B cell (primary cell): ENCODE measurements at regions not wholly inside any gene's neighbourhood (a gene's known extent, or its start where the extent isn't known, plus 50 kb on each side); places are given as distances from the start of the nearest gene placed in this dataset.

Experiments used
- ATAC-seq: fragments of 200-7000 bp; cut with Tn5 transposase; one replicate; pipeline ENCODE4 v1.10.0; 2021; ENCODE audit warnings: low read depth, mild to moderate bottlenecking, moderate number of reproducible peaks, moderate library complexity
- CTCF ChIA-PET: fragments of 350-600 bp; sonication (Branson Sonifier 250); formaldehyde crosslinking; loops from one replicate; lab custom pipeline; 2021; ENCODE audit warnings: antibody characterized with exemption, inconsistent platforms; lab: Charles Lee
- POLR2A ChIA-PET: fragments of 350-600 bp; sonication (Branson Sonifier 250); formaldehyde crosslinking; loops from one replicate; lab custom pipeline; 2021; ENCODE audit warnings: antibody characterized with exemption; lab: Charles Lee
- DNase-seq: peaks from one replicate; pipeline ENCODE4 v3.0.0; 2013
- H2AFZ ChIP-seq: 2 replicates; pipeline ENCODE4 v1.6.1; 2012; ENCODE audit warnings: mild to moderate bottlenecking, low read depth, low read length; ENCODE audit not compliant: insufficient read depth, poor library complexity, severe bottlenecking
- H3K27ac ChIP-seq, 2 donors: 1 replicate in 1 of 2; 2 replicates in 1 of 2; pipeline ENCODE4 v1.5.1; 2012 to 2013; ENCODE audit warnings: low read length in 2 of 2, mild to moderate bottlenecking in 2 of 2, moderate library complexity in 1 of 2
- H3K27me3 ChIP-seq, 4 experiments: fragments of 200-600 bp in 1 of 4; sonication (generic) in 1 of 4; replicated peaks in 1 of 4; 1 replicate in 2 of 4; 2 replicates in 2 of 4; pipeline versions ENCODE4 v1.6.1 to v1.7.0; 2013 to 2016; ENCODE audit warnings: low read length in 3 of 4, mild to moderate bottlenecking in 2 of 4, mixed read lengths in 1 of 4, moderate library complexity in 1 of 4; ENCODE audit not compliant: insufficient read depth in 4 of 4, control insufficient read depth in 3 of 4; ENCODE audit errors: control extremely low read depth in 1 of 4
- H3K36me3 ChIP-seq, 2 experiments: replicated peaks in 1 of 2; 1 replicate in 1 of 2; 2 replicates in 1 of 2; pipeline versions ENCODE4 v1.6.1 to v1.7.1; 2013; ENCODE audit warnings: low read length in 1 of 2; ENCODE audit not compliant: insufficient read depth in 2 of 2, control insufficient read depth in 1 of 2; ENCODE audit errors: control extremely low read depth in 1 of 2, extremely low read depth in 1 of 2
- H3K4me1 ChIP-seq, 2 donors: fragments of 200-600 bp in 1 of 2; sonication (generic) in 1 of 2; 1 replicate in 1 of 2; 2 replicates in 1 of 2; pipeline versions ENCODE4 v1.5.1 to v1.6.1; 2013 to 2017; ENCODE audit warnings: low read length in 2 of 2; ENCODE audit not compliant: control insufficient read depth in 2 of 2, insufficient read depth in 2 of 2
- H3K4me2 ChIP-seq: replicated peaks from 2 replicates; pipeline ENCODE3; 2012; ENCODE audit warnings: mild to moderate bottlenecking, low read depth, low read length; ENCODE audit not compliant: poor library complexity, severe bottlenecking
- H3K4me3 ChIP-seq, 5 experiments: fragments of 200-600 bp in 1 of 5; sonication (generic) in 1 of 5; 1 replicate in 3 of 5; 2 replicates in 2 of 5; pipeline versions ENCODE4 v1.5.1 to v1.7.0; 2011 to 2016; ENCODE audit warnings: low read length in 4 of 5, mild to moderate bottlenecking in 4 of 5, low read depth in 2 of 5, control low read depth in 1 of 5, moderate library complexity in 1 of 5; ENCODE audit not compliant: insufficient read depth in 1 of 5; ENCODE audit errors: control extremely low read depth in 1 of 5, extremely low read depth in 1 of 5
- H3K79me2 ChIP-seq: fragments of 200-600 bp; sonication (generic); one replicate; pipeline ENCODE4 v1.6.0; 2016; ENCODE audit warnings: low read length; ENCODE audit not compliant: control insufficient read depth, insufficient read depth
- H3K9ac ChIP-seq: fragments of 200-600 bp; sonication (generic); 2 replicates; pipeline ENCODE4 v1.6.1; 2017; ENCODE audit warnings: mild to moderate bottlenecking, low read length, moderate library complexity
- H3K9me3 ChIP-seq, 3 donors: one replicate each; pipeline versions ENCODE4 v1.6.1 to v1.7.1; 2013; ENCODE audit warnings: low read length in 2 of 3; ENCODE audit not compliant: control insufficient read depth in 2 of 3, insufficient read depth in 1 of 3; ENCODE audit errors: control extremely low read depth in 1 of 3
- H4K20me1 ChIP-seq: 2 replicates; pipeline ENCODE4 v1.6.0; 2012; ENCODE audit warnings: mild to moderate bottlenecking, low read length; ENCODE audit not compliant: insufficient read depth, control insufficient read depth, poor library complexity, severe bottlenecking
- H3K27ac Mint-ChIP-seq: one replicate; pipeline ENCODE4 v1.8.0; 2021; ENCODE audit warnings: mixed read lengths
- H3K27me3 Mint-ChIP-seq: one replicate; pipeline ENCODE4 v1.8.0; 2021; ENCODE audit warnings: mixed read lengths
- H3K4me1 Mint-ChIP-seq: one replicate; pipeline ENCODE4 v1.8.0; 2021; ENCODE audit warnings: mixed read lengths
- H3K4me3 Mint-ChIP-seq: one replicate; pipeline ENCODE4 v1.8.0; 2021; ENCODE audit warnings: mixed read lengths
- H3K9me3 Mint-ChIP-seq: one replicate; pipeline ENCODE4 v1.8.0; 2022; ENCODE audit warnings: mixed read lengths; ENCODE audit not compliant: insufficient read depth
- CTCF ChIP-seq: fragments of 200-600 bp; IDR thresholded peaks from one replicate; pipeline ENCODE4 v1.8.0; 2022; ENCODE audit warnings: antibody characterized with exemption, mild to moderate bottlenecking
- EZH2 ChIP-seq: IDR thresholded peaks from 2 replicates; pipeline ENCODE4 v1.6.1; 2012; ENCODE audit warnings: borderline replicate concordance, low read depth, mild to moderate bottlenecking, moderate library complexity, low read length; ENCODE audit not compliant: insufficient read depth, poor library complexity, severe bottlenecking
- WGBS: methylation state at CpG from one replicate; pipeline ENCODE4 v1.1.5; 2013; ENCODE audit warnings: missing lambda C conversion rate; ENCODE audit not compliant: insufficient coverage; 5-methylcytosine and 5-hydroxymethylcytosine counted together
- intact Hi-C: fragments of 100-400 bp; cut with micrococcal nuclease; formaldehyde crosslinking; loops from one replicate; pipeline ENCODE4 v1.10.0; 2022

GRCh38 chr10:131640045-131640644, 260.7 kb upstream of the PPP2R2D start:
- Histone ChIP-seq H4K20me1 (no peaks in the 10 kb centered on the region), H3K4me1 (no peaks in the 10 kb centered on the region), H3K27me3 (peaks cover 0 to 5% (median 1%) of the 10 kb centered on the region in 4 experiments), H3K4me3 (no peak overlapping the region), H3K27ac (no peak overlapping the region), H3K79me2 (no peaks in the 10 kb centered on the region), H3K36me3 (no peaks in the 10 kb centered on the region), H3K4me2 (no peak overlapping the region), H2AFZ (no peak overlapping the region), H3K9ac (no peak overlapping the region), H3K9me3 (peaks cover 0 to 31% (median 0%) of the 10 kb centered on the region in 3 donors)
- Mint-ChIP-seq H3K4me1 (no peaks in the 10 kb centered on the region), H3K27me3 (peaks cover 4% of the 10 kb centered on the region), H3K9me3 (peaks cover 2% of the 10 kb centered on the region), H3K4me3 (no peak overlapping the region), H3K27ac (no peak overlapping the region)
- ATAC-seq (no peak), DNase-seq (no peak)
- WGBS, result no CpG with 5 or more reads among the region's 2 CpGs
- TF ChIP-seq CTCF (no peak), EZH2 (no peak)
- intact Hi-C loops, result no loop called here
- ChIA-PET POLR2A (no interaction called here), CTCF (no interaction called here)

- H3K4me3 ChIP-seq, result no peak overlapping the region
- no peak overlapping the region for H3K9ac ChIP-seq
- Mint-ChIP-seq H3K4me3 (no peak overlapping the region), H3K4me1 (no peaks in the 10 kb centered on the region), H3K27me3 (no peaks in the 10 kb centered on the region), H3K9me3 (peaks cover 2% of the 10 kb centered on the region), H3K27ac (no peak overlapping the region)
- no peak for ATAC-seq
- no peaks in the 10 kb centered on the region for H4K20me1 ChIP-seq
- H3K27ac ChIP-seq, result no peak overlapping the region
- H2AFZ ChIP-seq, result no peak overlapping the region
- H3K79me2 ChIP-seq, result no peaks in the 10 kb centered on the region
- no peak for TF ChIP-seq EZH2
- no peak for TF ChIP-seq CTCF
- WGBS, result 24% methylated on average over 4 of the region's 4 CpGs
- peaks cover 0 to 42% (median 0%) of the 10 kb centered on the region in 3 donors for H3K9me3 ChIP-seq
- intact Hi-C loops, result no loop called here
- no peaks in the 10 kb centered on the region for H3K4me1 ChIP-seq
- ChIA-PET POLR2A (no interaction called here), CTCF (no interaction called here)
- no peak overlapping the region for H3K4me2 ChIP-seq
- DNase-seq, result no peak
- peaks cover 0 to 5% (median 0%) of the 10 kb centered on the region in 4 experiments for H3K27me3 ChIP-seq
- no peaks in the 10 kb centered on the region for H3K36me3 ChIP-seq
Observed at GRCh38 chr10:131641231-131641630, 259.6 kb upstream of the PPP2R2D start.
